B cell (primary cell): ENCODE measurements at regions not wholly inside any gene's neighbourhood (a gene's known extent, or its start where the extent isn't known, plus 50 kb on each side); places are given as distances from the start of the nearest gene placed in this dataset.

ENCODE experiments used
- ATAC-seq: fragments of 200-7000 bp; cut with Tn5 transposase; one replicate; pipeline ENCODE4 v1.10.0; 2021; ENCODE audit warnings: low read depth, mild to moderate bottlenecking, moderate number of reproducible peaks, moderate library complexity
- CTCF ChIA-PET: fragments of 350-600 bp; sonication (Branson Sonifier 250); formaldehyde crosslinking; loops from one replicate; lab custom pipeline; 2021; ENCODE audit warnings: antibody characterized with exemption, inconsistent platforms; lab: Charles Lee
- POLR2A ChIA-PET: fragments of 350-600 bp; sonication (Branson Sonifier 250); formaldehyde crosslinking; loops from one replicate; lab custom pipeline; 2021; ENCODE audit warnings: antibody characterized with exemption; lab: Charles Lee
- DNase-seq: peaks from one replicate; pipeline ENCODE4 v3.0.0; 2013
- H2AFZ ChIP-seq: 2 replicates; pipeline ENCODE4 v1.6.1; 2012; ENCODE audit warnings: mild to moderate bottlenecking, low read depth, low read length; ENCODE audit not compliant: insufficient read depth, poor library complexity, severe bottlenecking
- H3K27ac ChIP-seq, 2 donors: 1 replicate in 1 of 2; 2 replicates in 1 of 2; pipeline ENCODE4 v1.5.1; 2012 to 2013; ENCODE audit warnings: low read length in 2 of 2, mild to moderate bottlenecking in 2 of 2, moderate library complexity in 1 of 2
- H3K27me3 ChIP-seq, 4 experiments: fragments of 200-600 bp in 1 of 4; sonication (generic) in 1 of 4; replicated peaks in 1 of 4; 1 replicate in 2 of 4; 2 replicates in 2 of 4; pipeline versions ENCODE4 v1.6.1 to v1.7.0; 2013 to 2016; ENCODE audit warnings: low read length in 3 of 4, mild to moderate bottlenecking in 2 of 4, mixed read lengths in 1 of 4, moderate library complexity in 1 of 4; ENCODE audit not compliant: insufficient read depth in 4 of 4, control insufficient read depth in 3 of 4; ENCODE audit errors: control extremely low read depth in 1 of 4
- H3K36me3 ChIP-seq, 2 experiments: replicated peaks in 1 of 2; 1 replicate in 1 of 2; 2 replicates in 1 of 2; pipeline versions ENCODE4 v1.6.1 to v1.7.1; 2013; ENCODE audit warnings: low read length in 1 of 2; ENCODE audit not compliant: insufficient read depth in 2 of 2, control insufficient read depth in 1 of 2; ENCODE audit errors: control extremely low read depth in 1 of 2, extremely low read depth in 1 of 2
- H3K4me1 ChIP-seq, 2 donors: fragments of 200-600 bp in 1 of 2; sonication (generic) in 1 of 2; 1 replicate in 1 of 2; 2 replicates in 1 of 2; pipeline versions ENCODE4 v1.5.1 to v1.6.1; 2013 to 2017; ENCODE audit warnings: low read length in 2 of 2; ENCODE audit not compliant: control insufficient read depth in 2 of 2, insufficient read depth in 2 of 2
- H3K4me2 ChIP-seq: replicated peaks from 2 replicates; pipeline ENCODE3; 2012; ENCODE audit warnings: mild to moderate bottlenecking, low read depth, low read length; ENCODE audit not compliant: poor library complexity, severe bottlenecking
- H3K4me3 ChIP-seq, 5 experiments: fragments of 200-600 bp in 1 of 5; sonication (generic) in 1 of 5; 1 replicate in 3 of 5; 2 replicates in 2 of 5; pipeline versions ENCODE4 v1.5.1 to v1.7.0; 2011 to 2016; ENCODE audit warnings: low read length in 4 of 5, mild to moderate bottlenecking in 4 of 5, low read depth in 2 of 5, control low read depth in 1 of 5, moderate library complexity in 1 of 5; ENCODE audit not compliant: insufficient read depth in 1 of 5; ENCODE audit errors: control extremely low read depth in 1 of 5, extremely low read depth in 1 of 5
- H3K79me2 ChIP-seq: fragments of 200-600 bp; sonication (generic); one replicate; pipeline ENCODE4 v1.6.0; 2016; ENCODE audit warnings: low read length; ENCODE audit not compliant: control insufficient read depth, insufficient read depth
- H3K9ac ChIP-seq: fragments of 200-600 bp; sonication (generic); 2 replicates; pipeline ENCODE4 v1.6.1; 2017; ENCODE audit warnings: mild to moderate bottlenecking, low read length, moderate library complexity
- H3K9me3 ChIP-seq, 3 donors: one replicate each; pipeline versions ENCODE4 v1.6.1 to v1.7.1; 2013; ENCODE audit warnings: low read length in 2 of 3; ENCODE audit not compliant: control insufficient read depth in 2 of 3, insufficient read depth in 1 of 3; ENCODE audit errors: control extremely low read depth in 1 of 3
- H4K20me1 ChIP-seq: 2 replicates; pipeline ENCODE4 v1.6.0; 2012; ENCODE audit warnings: mild to moderate bottlenecking, low read length; ENCODE audit not compliant: insufficient read depth, control insufficient read depth, poor library complexity, severe bottlenecking
- H3K27ac Mint-ChIP-seq: one replicate; pipeline ENCODE4 v1.8.0; 2021; ENCODE audit warnings: mixed read lengths
- H3K27me3 Mint-ChIP-seq: one replicate; pipeline ENCODE4 v1.8.0; 2021; ENCODE audit warnings: mixed read lengths
- H3K4me1 Mint-ChIP-seq: one replicate; pipeline ENCODE4 v1.8.0; 2021; ENCODE audit warnings: mixed read lengths
- H3K4me3 Mint-ChIP-seq: one replicate; pipeline ENCODE4 v1.8.0; 2021; ENCODE audit warnings: mixed read lengths
- H3K9me3 Mint-ChIP-seq: one replicate; pipeline ENCODE4 v1.8.0; 2022; ENCODE audit warnings: mixed read lengths; ENCODE audit not compliant: insufficient read depth
- CTCF ChIP-seq: fragments of 200-600 bp; IDR thresholded peaks from one replicate; pipeline ENCODE4 v1.8.0; 2022; ENCODE audit warnings: antibody characterized with exemption, mild to moderate bottlenecking
- EZH2 ChIP-seq: IDR thresholded peaks from 2 replicates; pipeline ENCODE4 v1.6.1; 2012; ENCODE audit warnings: borderline replicate concordance, low read depth, mild to moderate bottlenecking, moderate library complexity, low read length; ENCODE audit not compliant: insufficient read depth, poor library complexity, severe bottlenecking
- WGBS: methylation state at CpG from one replicate; pipeline ENCODE4 v1.1.5; 2013; ENCODE audit warnings: missing lambda C conversion rate; ENCODE audit not compliant: insufficient coverage; 5-methylcytosine and 5-hydroxymethylcytosine counted together
- intact Hi-C: fragments of 100-400 bp; cut with micrococcal nuclease; formaldehyde crosslinking; loops from one replicate; pipeline ENCODE4 v1.10.0; 2022

GRCh38 chr4:71204056-71204455, 134.8 kb upstream of the SLC4A4 start:
- H3K27me3 Mint-ChIP-seq, result peaks cover 5% of the 10 kb centered on the region
- H2AFZ ChIP-seq, result no peak overlapping the region
- H3K4me3 Mint-ChIP-seq, result no peak overlapping the region
- no peak overlapping the region for H3K4me2 ChIP-seq
- CTCF ChIA-PET, result interaction anchor here (1.2 kb wide), 1 partner anchor 20 kb away, joined by 3 read pairs; no protein-coding TSS in a partner anchor
- H3K4me1 ChIP-seq, result no peaks in the 10 kb centered on the region
- no peak for ATAC-seq
- no peak overlapping the region for H3K4me3 ChIP-seq
- POLR2A ChIA-PET, result no interaction called here
- H3K9me3 Mint-ChIP-seq, result no peaks in the 10 kb centered on the region
- no CpG with 5 or more reads among the region's 2 CpGs for WGBS
- no peaks in the 10 kb centered on the region for H3K9me3 ChIP-seq
- no peak overlapping the region for H3K27ac Mint-ChIP-seq
- intact Hi-C loops, result no loop called here
- H3K36me3 ChIP-seq, result no peaks in the 10 kb centered on the region
- no peak overlapping the region for H3K9ac ChIP-seq
- H4K20me1 ChIP-seq, result no peaks in the 10 kb centered on the region
- no peak for TF ChIP-seq EZH2
- TF ChIP-seq CTCF, result no peak
- DNase-seq, result no peak
- no peaks in the 10 kb centered on the region for H3K79me2 ChIP-seq
- no peaks in the 10 kb centered on the region for H3K4me1 Mint-ChIP-seq
- no peaks in the 10 kb centered on the region for H3K27me3 ChIP-seq
- H3K27ac ChIP-seq, result no peak overlapping the region

GRCh38 chr4:71206763-71207162, 132.1 kb upstream of the SLC4A4 start:
- Histone ChIP-seq H2AFZ (no peak overlapping the region), H3K4me2 (no peak overlapping the region), H3K27me3 (no peaks in the 10 kb centered on the region), H3K36me3 (no peaks in the 10 kb centered on the region), H3K9ac (no peak overlapping the region), H3K27ac (no peak overlapping the region), H3K9me3 (no peaks in the 10 kb centered on the region), H3K79me2 (no peaks in the 10 kb centered on the region), H4K20me1 (no peaks in the 10 kb centered on the region), H3K4me1 (no peaks in the 10 kb centered on the region), H3K4me3 (no peak overlapping the region)
- DNase-seq (no peak), ATAC-seq (no peak)
- Mint-ChIP-seq H3K27ac (no peak overlapping the region), H3K4me1 (no peaks in the 10 kb centered on the region), H3K9me3 (no peaks in the 10 kb centered on the region), H3K27me3 (no peaks in the 10 kb centered on the region), H3K4me3 (no peak overlapping the region)
- ChIA-PET POLR2A (no interaction called here), CTCF (no interaction called here)
- TF ChIP-seq CTCF (no peak), EZH2 (no peak)
- intact Hi-C loops, result no loop called here
- no CpG with 5 or more reads among the region's 3 CpGs for WGBS
